ENCODE measurements at regions not wholly inside any gene's neighbourhood (a gene's known extent, or its start where the extent isn't known, plus 50 kb on each side); places are given as distances from the start of the nearest gene placed in this dataset.

DNA sequence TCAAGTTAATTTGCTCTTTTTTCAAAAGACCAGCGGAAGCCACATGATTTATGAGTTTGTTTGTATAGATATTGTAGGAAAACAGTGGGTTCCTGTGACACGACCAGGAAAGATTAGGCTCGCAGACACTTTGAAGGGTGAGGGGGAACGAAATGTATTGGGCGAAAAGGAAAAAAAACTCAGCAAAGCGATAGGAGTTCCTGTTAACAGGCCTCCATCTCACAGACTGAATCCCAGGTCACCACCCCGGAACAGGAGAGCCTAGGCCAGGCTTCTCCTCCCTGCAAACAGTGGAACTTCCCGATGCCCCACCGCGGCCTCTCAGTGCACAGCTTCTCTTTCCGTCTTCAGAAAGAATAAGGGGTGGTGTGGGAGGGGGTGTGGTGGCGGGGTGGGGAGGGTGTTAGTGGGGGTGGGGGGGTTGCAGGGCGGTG is 181.8 kb upstream of the GPRIN3 start:
- TF ChIP-seq POLR2A (IDR thresholded peaks at IDR 0.05; ENCODE audit: low read length) (no peak), GATA1 (IDR thresholded peaks at IDR 0.05; ENCODE audit: low read depth, low read length) (no peak)

Data from erythroblast (primary cell).